ENCODE measurements at regions not wholly inside any gene's neighbourhood (a gene's known extent, or its start where the extent isn't known, plus 50 kb on each side); places are given as distances from the start of the nearest gene placed in this dataset.
"Not testable (repeated sequence)": the region's sequence is repeated elsewhere in the genome, so short reads cannot be mapped to it uniquely, and the experiment has no call there.

DNA sequence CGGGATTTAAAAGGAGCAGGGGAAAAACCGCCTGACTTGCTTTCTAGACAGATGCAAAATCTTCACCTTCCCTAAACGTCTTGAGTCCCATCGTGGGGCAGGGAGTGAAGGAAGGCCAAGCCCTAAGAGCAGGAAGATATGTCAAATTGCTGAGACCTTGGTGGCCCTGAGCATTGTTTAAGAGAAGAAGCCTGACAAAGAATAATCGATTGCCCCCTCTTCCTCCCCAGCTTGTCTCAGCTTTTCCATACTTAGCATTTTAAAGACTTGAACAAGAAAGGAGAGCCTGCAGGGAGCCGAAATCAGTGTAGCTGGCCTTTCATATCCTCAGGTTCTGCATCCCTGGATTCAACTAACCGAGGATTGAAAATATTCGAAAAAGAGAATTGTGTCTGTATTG lies 157.6 kb upstream of the DLX2 start:
- POLR2A ChIA-PET (ENCODE audit: low non-redundant PET): no interaction called here

DNA sequence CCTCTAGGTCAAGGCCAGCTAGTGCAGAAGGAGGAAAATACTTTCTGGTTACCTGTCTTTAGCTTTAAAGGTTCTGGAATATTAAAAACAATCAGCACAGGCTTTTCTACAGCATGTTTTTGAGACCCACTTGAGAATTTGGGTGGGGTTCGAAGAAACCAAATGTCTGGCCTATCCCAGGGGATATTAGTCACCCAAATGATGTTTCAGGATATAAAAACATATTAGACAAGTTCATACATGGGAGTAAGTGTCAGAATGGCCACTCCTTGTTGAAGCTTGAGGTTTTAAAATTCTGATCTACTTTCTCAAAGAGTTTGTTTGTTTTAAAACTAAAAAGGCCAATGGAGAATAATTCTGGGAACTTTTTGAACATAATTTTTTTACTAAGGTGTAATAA lies 158.6 kb upstream of the DLX2 start:
- ChIA-PET POLR2A (ENCODE audit: low non-redundant PET) (no interaction called here), CTCF (no interaction called here)
- no TSS peak for BruUV-seq (replicated peaks)
- H3K9me3 ChIP-seq (ENCODE audit: low read depth, low read length, poor library complexity, severe bottlenecking): no peaks in the 10 kb centered on the region
- H3K4me3 ChIP-seq (ENCODE audit: low read depth, low read length, poor library complexity, severe bottlenecking): no peak overlapping the region
- H3K4me1 ChIP-seq (ENCODE audit: insufficient read depth, low read length, poor library complexity, severe bottlenecking): peaks cover 7% of the 10 kb centered on the region
- DNase-seq (ENCODE audit: low spot score): no peak
- TF ChIP-seq EZH2 (IDR thresholded peaks at IDR 0.05; ENCODE audit: borderline replicate concordance, low read depth, low read length, poor library complexity, severe bottlenecking): no peak
- no peak for TF ChIP-seq CTCF (conservative IDR thresholded peaks at IDR 0.05; ENCODE audit: low read depth, low read length)
- no peaks in the 10 kb centered on the region for H3K36me3 ChIP-seq (ENCODE audit: insufficient read depth, low read length, poor library complexity, severe bottlenecking)
- H3K27me3 ChIP-seq (replicated peaks; ENCODE audit: insufficient read depth, low read depth, low read length, poor library complexity): no peaks in the 10 kb centered on the region
- intact Hi-C loops (cut with micrococcal nuclease; ENCODE audit: unreplicated experiment): no loop called here
- H3K27ac ChIP-seq (ENCODE audit: low read depth, low read length, poor library complexity, severe bottlenecking): no peak overlapping the region

More for the DNA sequence above, 157.6 kb upstream of the DLX2 start:
- TF ChIP-seq EZH2 (IDR thresholded peaks at IDR 0.05; ENCODE audit: borderline replicate concordance, low read depth, low read length, poor library complexity, severe bottlenecking) (no peak), CTCF (conservative IDR thresholded peaks at IDR 0.05; ENCODE audit: low read depth, low read length) (no peak)
- Histone ChIP-seq H3K27ac (ENCODE audit: low read depth, low read length, poor library complexity, severe bottlenecking) (no peak overlapping the region), H3K27me3 (replicated peaks; ENCODE audit: insufficient read depth, low read depth, low read length, poor library complexity) (no peaks in the 10 kb centered on the region), H3K9me3 (ENCODE audit: low read depth, low read length, poor library complexity, severe bottlenecking) (no peaks in the 10 kb centered on the region), H3K36me3 (ENCODE audit: insufficient read depth, low read length, poor library complexity, severe bottlenecking) (no peaks in the 10 kb centered on the region), H3K4me3 (ENCODE audit: low read depth, low read length, poor library complexity, severe bottlenecking) (no peak overlapping the region), H3K4me1 (ENCODE audit: insufficient read depth, low read length, poor library complexity, severe bottlenecking) (peaks cover 7% of the 10 kb centered on the region)
- CTCF ChIA-PET: no interaction called here
- DNase-seq (ENCODE audit: low spot score): no peak
- no TSS peak for BruUV-seq (replicated peaks)
- intact Hi-C loops (cut with micrococcal nuclease; ENCODE audit: unreplicated experiment): no loop called here

- no TSS peak for BruUV-seq (replicated peaks)
- Histone ChIP-seq H3K27ac (ENCODE audit: low read depth, low read length, poor library complexity, severe bottlenecking) (no peak overlapping the region), H3K4me3 (ENCODE audit: low read depth, low read length, poor library complexity, severe bottlenecking) (no peak overlapping the region), H3K4me1 (ENCODE audit: insufficient read depth, low read length, poor library complexity, severe bottlenecking) (no peaks in the 10 kb centered on the region), H3K9me3 (ENCODE audit: low read depth, low read length, poor library complexity, severe bottlenecking) (no peaks in the 10 kb centered on the region), H3K27me3 (replicated peaks; ENCODE audit: insufficient read depth, low read depth, low read length, poor library complexity) (no peaks in the 10 kb centered on the region), H3K36me3 (ENCODE audit: insufficient read depth, low read length, poor library complexity, severe bottlenecking) (no peaks in the 10 kb centered on the region)
- DNase-seq (ENCODE audit: low spot score): no peak
- POLR2A ChIA-PET (ENCODE audit: low non-redundant PET): no interaction called here
- intact Hi-C loops (cut with micrococcal nuclease; ENCODE audit: unreplicated experiment): no loop called here
- TF ChIP-seq CTCF (conservative IDR thresholded peaks at IDR 0.05; ENCODE audit: low read depth, low read length) (no peak), EZH2 (IDR thresholded peaks at IDR 0.05; ENCODE audit: borderline replicate concordance, low read depth, low read length, poor library complexity, severe bottlenecking) (no peak)
- CTCF ChIA-PET: no interaction called here
These were observed 159.8 kb upstream of the DLX2 start for GRCh38 chr2:172262486-172262885.

DNA sequence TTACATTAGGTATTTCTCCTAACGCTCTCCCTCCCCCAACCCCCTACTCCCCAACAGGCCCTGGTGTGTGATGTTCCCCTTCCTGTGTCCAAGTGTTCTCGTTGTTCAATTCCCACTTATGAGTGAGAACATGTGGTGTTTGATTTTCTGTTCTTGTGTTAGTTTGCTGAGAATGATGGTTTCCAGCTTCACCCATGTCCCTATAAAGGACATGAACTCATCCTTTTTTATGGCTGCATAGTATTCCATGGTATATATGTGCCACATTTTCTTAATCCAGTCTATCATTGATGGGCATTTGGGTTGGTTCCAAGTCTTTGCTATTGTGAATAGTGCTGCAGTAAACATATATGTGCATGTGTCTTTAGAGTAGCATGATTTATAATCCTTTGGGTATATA lies 162.1 kb upstream of the DLX2 start:
- DNase-seq (ENCODE audit: low spot score); H3K27me3 ChIP-seq (replicated peaks; ENCODE audit: insufficient read depth, low read depth, low read length, poor library complexity); H3K36me3 ChIP-seq (ENCODE audit: insufficient read depth, low read length, poor library complexity, severe bottlenecking); CTCF ChIA-PET; POLR2A ChIA-PET (ENCODE audit: low non-redundant PET); H3K4me3 ChIP-seq (ENCODE audit: low read depth, low read length, poor library complexity, severe bottlenecking); BruUV-seq (replicated peaks); intact Hi-C loops (cut with micrococcal nuclease; ENCODE audit: unreplicated experiment); H3K27ac ChIP-seq (ENCODE audit: low read depth, low read length, poor library complexity, severe bottlenecking); H3K4me1 ChIP-seq (ENCODE audit: insufficient read depth, low read length, poor library complexity, severe bottlenecking); H3K9me3 ChIP-seq (ENCODE audit: low read depth, low read length, poor library complexity, severe bottlenecking): not testable (repeated sequence)

- H3K36me3 ChIP-seq (ENCODE audit: insufficient read depth, low read length, poor library complexity, severe bottlenecking); DNase-seq (ENCODE audit: low spot score); BruUV-seq (replicated peaks); H3K4me3 ChIP-seq (ENCODE audit: low read depth, low read length, poor library complexity, severe bottlenecking); POLR2A ChIA-PET (ENCODE audit: low non-redundant PET); H3K4me1 ChIP-seq (ENCODE audit: insufficient read depth, low read length, poor library complexity, severe bottlenecking); CTCF ChIA-PET; H3K9me3 ChIP-seq (ENCODE audit: low read depth, low read length, poor library complexity, severe bottlenecking); intact Hi-C loops (cut with micrococcal nuclease; ENCODE audit: unreplicated experiment); H3K27me3 ChIP-seq (replicated peaks; ENCODE audit: insufficient read depth, low read depth, low read length, poor library complexity); H3K27ac ChIP-seq (ENCODE audit: low read depth, low read length, poor library complexity, severe bottlenecking): not testable (repeated sequence)
These were observed 157.7 kb upstream of the ITGA6 start for GRCh38 chr2:172269507-172270244.
